GM19468 (cell line): ENCODE measurements at regions not wholly inside any gene's neighbourhood (a gene's known extent, or its start where the extent isn't known, plus 50 kb on each side); places are given as distances from the start of the nearest gene placed in this dataset.
"Not testable (repeated sequence)": the region's sequence is repeated elsewhere in the genome, so short reads cannot be mapped to it uniquely, and the experiment has no call there.

Experiments
- ATAC-seq: cut with Tn5 transposase; IDR thresholded peaks from one replicate; pipeline ENCODE4 v1.9.1; 2021; ENCODE audit warnings: mild to moderate bottlenecking, moderate library complexity, moderate number of reproducible peaks; ENCODE audit not compliant: unreplicated experiment; ENCODE audit errors: extremely low read depth

DNA sequence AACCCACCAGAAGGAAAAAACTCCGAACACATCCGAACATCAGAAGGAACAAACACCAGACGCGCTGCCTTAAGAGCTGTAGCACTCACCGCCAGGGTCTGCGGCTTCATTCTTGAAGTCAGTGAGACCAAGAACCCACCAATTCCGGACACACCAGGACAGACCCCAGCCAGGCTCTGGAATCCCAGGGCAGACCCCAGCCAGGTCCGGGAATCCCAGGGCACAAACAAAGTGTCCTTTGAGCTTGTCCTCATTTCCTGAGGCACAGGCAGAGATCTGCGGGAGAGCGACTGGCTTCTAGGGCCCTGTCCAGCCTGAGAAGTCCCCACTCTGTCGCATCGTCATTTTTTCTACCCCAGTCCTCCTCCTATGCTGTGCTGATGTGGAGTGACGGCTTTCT lies 461.1 kb downstream of the ACTL7B start:
- ATAC-seq = no peak

- ATAC-seq = not testable (repeated sequence)
Measured at GRCh38 chr9:108393481-108394001, 462.2 kb downstream of the ACTL7B start.

DNA sequence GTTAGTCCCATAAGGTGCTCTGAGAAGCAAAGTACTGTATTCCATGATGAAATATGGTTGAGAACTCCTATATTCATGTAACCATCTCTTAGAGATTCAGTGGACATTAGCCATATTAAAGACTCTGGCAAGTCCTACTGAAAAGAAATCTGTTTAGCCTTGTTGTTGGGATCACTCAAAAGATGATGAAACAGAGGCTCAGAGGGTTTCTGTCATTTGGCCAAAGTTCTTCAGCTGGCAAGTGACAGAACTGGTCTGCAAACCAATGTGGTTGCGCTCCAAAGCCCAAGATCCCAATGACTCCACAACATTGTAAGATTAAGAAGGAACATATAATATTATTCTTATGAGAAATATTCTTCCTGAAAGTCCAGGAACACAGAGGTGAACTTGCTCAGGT lies 462.9 kb downstream of the ACTL7B start:
- no peak for ATAC-seq

DNA sequence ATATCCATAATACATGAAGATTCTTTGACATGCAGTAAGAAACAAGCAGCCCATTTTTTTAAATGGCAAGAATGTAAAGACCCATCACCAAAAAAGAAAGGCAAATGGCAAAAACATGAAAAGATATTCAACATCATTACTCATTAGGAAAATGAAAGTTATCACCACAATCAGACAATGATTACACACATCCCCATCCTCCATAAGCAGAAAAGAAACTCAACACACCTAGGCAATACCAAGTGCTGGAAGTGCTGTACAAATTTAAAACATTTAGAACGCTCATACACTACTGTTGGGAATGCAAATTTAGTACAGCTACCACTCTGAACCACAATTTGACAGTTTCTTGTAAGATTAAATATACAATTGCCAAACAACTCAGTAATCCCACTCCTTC lies 466.7 kb downstream of the ACTL7B start:
- peak; percentile 47 for ATAC-seq

- no peak for ATAC-seq
Measured at GRCh38 chr9:108386859-108387384, 468.9 kb downstream of the ACTL7B start.

- ATAC-seq = no peak
Measured at GRCh38 chr9:108386032-108386431, 469.8 kb downstream of the ACTL7B start.

GRCh38 chr9:108383796-108384195 lies 472.0 kb downstream of the ACTL7B start:
- ATAC-seq = no peak

DNA sequence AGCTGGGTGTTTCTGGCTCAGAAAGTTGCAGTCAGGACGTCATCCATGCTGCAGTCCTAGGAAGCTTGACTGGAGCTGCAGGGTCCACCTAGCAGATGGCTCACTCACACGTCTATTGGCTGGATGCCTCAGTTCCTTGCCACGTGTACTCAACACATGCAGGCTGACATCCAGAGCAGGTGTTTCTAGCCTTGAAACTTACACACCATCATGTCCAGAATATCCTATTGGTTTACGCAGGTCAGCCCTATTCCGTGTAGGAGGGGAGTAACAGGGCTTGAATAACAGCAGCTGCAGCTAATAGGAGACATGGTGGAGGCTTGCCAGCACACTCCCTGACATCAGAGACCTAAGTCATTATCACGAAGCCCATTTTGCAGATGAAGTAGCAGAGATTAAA lies 473.5 kb downstream of the ACTL7B start:
- no peak for ATAC-seq

DNA sequence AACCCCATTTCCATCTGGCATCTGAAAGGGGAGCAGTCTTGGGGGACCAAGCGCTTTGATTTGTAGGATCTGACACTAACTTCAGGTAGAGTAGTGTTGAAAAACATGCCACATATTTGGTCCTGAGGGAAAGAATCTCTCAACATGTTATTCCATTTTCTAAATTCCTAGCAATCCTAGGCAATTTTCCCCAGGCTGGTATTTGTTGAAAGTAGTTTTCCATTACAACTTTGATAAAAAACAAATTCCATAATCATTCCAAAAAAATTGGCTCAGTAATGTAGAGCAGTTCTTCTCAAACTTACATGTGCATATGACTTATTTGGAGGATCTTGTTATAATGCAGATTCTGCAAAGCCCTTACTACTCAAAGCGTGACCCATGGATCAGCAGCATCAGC lies 477.9 kb downstream of the ACTL7B start:
- no peak for ATAC-seq

- ATAC-seq = no peak
Measured at GRCh38 chr9:108377382-108377781, 478.4 kb downstream of the ACTL7B start.

DNA sequence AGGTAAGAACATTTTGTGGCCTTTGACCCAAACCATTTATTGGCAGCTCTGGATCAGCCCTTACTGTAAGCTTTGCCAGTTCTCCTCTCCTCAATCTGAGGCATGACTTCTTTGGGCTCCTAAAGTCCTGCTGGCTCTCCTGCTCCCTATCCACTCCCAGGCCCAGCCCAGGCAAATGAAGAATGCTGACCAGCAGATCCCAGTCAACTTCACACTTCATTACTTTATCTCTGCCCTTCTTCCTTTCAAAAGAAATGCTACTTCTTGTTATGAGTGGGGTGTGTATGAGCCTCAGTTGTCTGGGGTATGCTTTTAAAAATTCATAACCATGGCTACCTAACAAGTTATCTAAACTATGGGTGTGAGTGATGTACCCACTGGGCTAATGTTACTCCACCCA lies 479.6 kb downstream of the ACTL7B start:
- ATAC-seq = no peak

- no peak for ATAC-seq
Measured at GRCh38 chr9:108374626-108375025, 481.2 kb downstream of the ACTL7B start.

DNA sequence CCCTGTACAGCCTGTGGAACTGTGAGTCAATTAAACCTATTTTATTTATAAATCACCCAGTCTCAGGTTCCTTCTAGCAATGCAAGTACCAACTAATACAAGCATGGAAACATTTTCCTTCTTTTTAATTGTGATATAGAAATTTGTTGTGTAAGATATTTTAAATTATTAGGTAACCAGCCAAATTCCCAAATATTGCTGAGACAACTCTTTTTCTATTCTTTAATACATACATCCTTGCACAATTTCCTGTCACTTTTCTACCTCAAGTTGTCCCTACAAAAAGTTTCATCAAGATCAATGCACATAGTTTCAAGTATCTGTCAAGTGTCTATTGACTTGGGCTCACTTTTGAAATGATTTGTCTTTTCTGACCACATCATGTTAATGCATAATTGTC lies 488.6 kb downstream of the ACTL7B start:
- no peak for ATAC-seq

- no peak for ATAC-seq
Measured at GRCh38 chr9:108363311-108363710, 492.5 kb downstream of the ACTL7B start.

GRCh38 chr9:108360304-108360703 lies 495.5 kb downstream of the ACTL7B start:
- ATAC-seq = no peak

GRCh38 chr9:108356806-108357205 lies 499.0 kb downstream of the ACTL7B start:
- ATAC-seq = no peak

DNA sequence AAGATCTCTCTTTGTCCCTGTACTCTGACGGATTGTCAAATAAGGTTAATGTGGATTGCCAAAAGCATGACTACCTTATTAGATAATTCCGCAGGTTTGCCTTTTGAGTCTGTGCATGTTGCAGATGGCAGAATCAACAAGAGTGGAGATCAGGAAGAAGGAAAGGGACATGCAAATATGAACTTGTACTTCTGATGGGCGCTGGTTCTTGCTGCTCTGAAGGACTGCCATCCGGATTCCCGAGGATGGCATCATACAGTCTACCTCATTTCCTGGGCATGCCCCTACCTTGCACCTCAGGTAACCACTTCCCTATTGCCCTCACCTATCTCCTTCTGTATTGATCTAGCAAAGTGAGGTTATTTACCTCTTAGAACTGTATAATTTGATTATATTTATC lies 504.2 kb downstream of the ACTL7B start:
- ATAC-seq = no peak

GRCh38 chr9:108347463-108348188 lies 508.2 kb downstream of the ACTL7B start:
- no peak for ATAC-seq

DNA sequence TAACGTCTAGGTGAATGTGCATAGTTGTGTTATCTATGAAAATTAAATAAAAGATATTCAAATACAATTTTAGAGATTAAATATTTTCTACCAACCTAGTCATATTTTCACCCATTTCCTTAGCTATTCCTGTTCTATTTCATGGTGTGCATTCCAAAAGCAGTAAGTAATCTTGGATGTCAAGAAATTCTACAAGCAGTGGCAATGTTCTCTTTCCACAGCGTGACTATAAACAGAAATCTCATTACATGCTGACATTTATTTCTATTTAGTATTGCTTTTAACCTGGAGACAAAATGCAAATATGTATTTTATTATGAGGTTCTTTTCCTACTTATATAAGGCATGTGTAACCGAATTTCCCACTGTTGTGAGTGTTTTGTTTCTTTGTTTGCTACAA lies 510.0 kb downstream of the ACTL7B start:
- no peak for ATAC-seq

DNA sequence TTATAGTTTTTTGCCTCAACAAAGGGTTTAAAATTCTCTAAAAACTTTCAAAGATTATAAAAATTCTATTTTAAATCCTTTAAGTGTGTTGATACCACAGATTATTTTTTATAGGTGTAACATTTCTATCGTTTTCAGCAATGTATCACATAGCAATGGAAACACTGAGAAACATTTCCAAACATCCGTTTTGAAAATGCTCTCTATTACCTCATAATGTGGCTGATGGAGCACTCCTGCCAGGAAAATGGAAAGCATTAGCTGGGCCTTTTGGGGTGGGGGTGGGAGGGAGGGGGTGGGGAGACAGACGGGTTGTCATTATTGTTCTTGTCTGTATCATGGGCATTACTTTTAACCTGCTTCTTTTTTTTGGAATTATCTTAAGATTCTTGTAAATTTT lies 516.5 kb downstream of the ACTL7B start:
- ATAC-seq = no peak

- no peak for ATAC-seq
Measured at GRCh38 chr9:108336575-108336974, 519.2 kb downstream of the ACTL7B start.

- ATAC-seq = no peak
Measured at GRCh38 chr9:108333530-108333983, 522.2 kb downstream of the ACTL7B start.
